DOHH2 (cell line): ENCODE measurements at regions not wholly inside any gene's neighbourhood (a gene's known extent, or its start where the extent isn't known, plus 50 kb on each side); places are given as distances from the start of the nearest gene placed in this dataset.

Experiments
- H3F3A ChIP-seq: fragments of 200-600 bp; sonication (generic), shearing (Covaris generic); 2 replicates; pipeline ENCODE4 v1.6.0; 2016; ENCODE audit warnings: antibody characterized with exemption, mild to moderate bottlenecking; ENCODE audit not compliant: control insufficient read depth, insufficient read depth
- H3K27ac ChIP-seq: fragments of 200-600 bp; sonication (generic); 2 replicates; pipeline ENCODE4 v1.5.1; 2014; ENCODE audit warnings: low read depth, mild to moderate bottlenecking, low read length, moderate library complexity
- H3K27me3 ChIP-seq: fragments of 200-600 bp; sonication (generic); 2 replicates; pipeline ENCODE4 v1.6.1; 2014; ENCODE audit warnings: mild to moderate bottlenecking, low read length, mixed read lengths; ENCODE audit not compliant: control insufficient read depth
- H3K36me3 ChIP-seq: fragments of 200-600 bp; sonication (generic); 2 replicates; pipeline ENCODE4 v1.6.1; 2014; ENCODE audit warnings: mild to moderate bottlenecking, low read length, moderate library complexity, mixed read lengths; ENCODE audit not compliant: control insufficient read depth
- H3K4me1 ChIP-seq: fragments of 200-600 bp; sonication (generic); 2 replicates; pipeline ENCODE4 v1.6.1; 2014; ENCODE audit warnings: mild to moderate bottlenecking, low read length, mixed read lengths; ENCODE audit not compliant: control insufficient read depth
- H3K4me2 ChIP-seq: fragments of 200-600 bp; sonication (generic); 2 replicates; pipeline ENCODE4 v1.6.0; 2014; ENCODE audit warnings: mild to moderate bottlenecking, low read length, moderate library complexity
- H3K4me3 ChIP-seq: fragments of 200-600 bp; sonication (generic); 2 replicates; pipeline ENCODE4 v1.5.1; 2014; ENCODE audit warnings: mild to moderate bottlenecking, low read length, mixed read lengths
- H3K79me2 ChIP-seq: fragments of 200-600 bp; sonication (generic); 2 replicates; pipeline ENCODE4 v1.6.1; 2014; ENCODE audit warnings: mild to moderate bottlenecking, low read length, mixed read lengths; ENCODE audit not compliant: control insufficient read depth
- H3K9me2 ChIP-seq: fragments of 200-600 bp; sonication (generic); replicated peaks from 2 replicates; pipeline ENCODE4 v1.6.1; 2014; ENCODE audit warnings: mild to moderate bottlenecking, low read length, mixed read lengths; ENCODE audit not compliant: control insufficient read depth
- H3K9me3 ChIP-seq: fragments of 200-600 bp; sonication (generic); 2 replicates; pipeline ENCODE4 v1.6.1; 2014; ENCODE audit warnings: antibody characterized with exemption, low read length, mixed read lengths; ENCODE audit not compliant: control insufficient read depth, insufficient read depth
- H4K20me1 ChIP-seq: fragments of 200-600 bp; sonication (generic); 2 replicates; pipeline ENCODE4 v1.6.0; 2014; ENCODE audit warnings: low read depth, mild to moderate bottlenecking, antibody characterized with exemption, low read length, moderate library complexity; ENCODE audit not compliant: control insufficient read depth, insufficient read depth
- EZH2phosphoT487 ChIP-seq: fragments of 200-600 bp; sonication (generic); IDR thresholded peaks from 2 replicates; pipeline ENCODE4 v1.6.1; 2017; ENCODE audit warnings: borderline replicate concordance, mild to moderate bottlenecking, antibody characterized with exemption, low read length, moderate library complexity, mixed read lengths
- TF ChIP-seq, protein P1 (sequence below): fragments of 200-600 bp; sonication (generic); IDR thresholded peaks from one replicate; pipeline ENCODE4 v1.5.1; 2014; ENCODE audit warnings: antibody characterized with exemption, mild to moderate bottlenecking, low read depth, low read length; ENCODE audit not compliant: poor library complexity, severe bottlenecking

DNA sequence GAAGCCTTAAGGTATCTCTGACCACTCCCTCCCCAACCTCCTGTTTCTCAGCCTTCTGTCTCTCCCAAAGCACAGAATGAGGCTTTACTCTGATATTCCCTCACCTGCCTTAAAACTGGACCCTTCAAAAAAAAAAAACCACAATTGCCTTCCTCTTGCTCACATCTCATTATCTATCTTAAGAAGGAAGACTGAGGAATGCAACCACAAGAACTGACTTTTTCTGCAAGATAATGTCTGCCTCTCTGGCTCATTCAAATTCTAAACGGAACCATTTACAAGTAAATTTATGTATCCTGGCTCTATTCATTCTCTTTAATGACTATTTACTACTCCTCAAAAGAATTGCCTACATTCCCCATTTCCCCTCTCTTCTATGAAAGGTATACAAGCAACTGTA, 545.5 kb upstream of the HTR2C start:
- TF ChIP-seq, protein P1, sequence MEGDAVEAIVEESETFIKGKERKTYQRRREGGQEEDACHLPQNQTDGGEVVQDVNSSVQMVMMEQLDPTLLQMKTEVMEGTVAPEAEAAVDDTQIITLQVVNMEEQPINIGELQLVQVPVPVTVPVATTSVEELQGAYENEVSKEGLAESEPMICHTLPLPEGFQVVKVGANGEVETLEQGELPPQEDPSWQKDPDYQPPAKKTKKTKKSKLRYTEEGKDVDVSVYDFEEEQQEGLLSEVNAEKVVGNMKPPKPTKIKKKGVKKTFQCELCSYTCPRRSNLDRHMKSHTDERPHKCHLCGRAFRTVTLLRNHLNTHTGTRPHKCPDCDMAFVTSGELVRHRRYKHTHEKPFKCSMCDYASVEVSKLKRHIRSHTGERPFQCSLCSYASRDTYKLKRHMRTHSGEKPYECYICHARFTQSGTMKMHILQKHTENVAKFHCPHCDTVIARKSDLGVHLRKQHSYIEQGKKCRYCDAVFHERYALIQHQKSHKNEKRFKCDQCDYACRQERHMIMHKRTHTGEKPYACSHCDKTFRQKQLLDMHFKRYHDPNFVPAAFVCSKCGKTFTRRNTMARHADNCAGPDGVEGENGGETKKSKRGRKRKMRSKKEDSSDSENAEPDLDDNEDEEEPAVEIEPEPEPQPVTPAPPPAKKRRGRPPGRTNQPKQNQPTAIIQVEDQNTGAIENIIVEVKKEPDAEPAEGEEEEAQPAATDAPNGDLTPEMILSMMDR: no peak
- no peak for TF ChIP-seq EZH2phosphoT487
- no peaks in the 10 kb centered on the region for H3K79me2 ChIP-seq
- H4K20me1 ChIP-seq: no peaks in the 10 kb centered on the region
- H3K9me3 ChIP-seq: no peaks in the 10 kb centered on the region
- H3K4me1 ChIP-seq: no peaks in the 10 kb centered on the region
- no peaks in the 10 kb centered on the region for H3K27me3 ChIP-seq
- no peak overlapping the region for H3K27ac ChIP-seq
- no peaks in the 10 kb centered on the region for H3K9me2 ChIP-seq
- H3K4me3 ChIP-seq: no peak overlapping the region
- H3K36me3 ChIP-seq: no peaks in the 10 kb centered on the region
- no peaks in the 10 kb centered on the region for H3F3A ChIP-seq
- no peak overlapping the region for H3K4me2 ChIP-seq

DNA sequence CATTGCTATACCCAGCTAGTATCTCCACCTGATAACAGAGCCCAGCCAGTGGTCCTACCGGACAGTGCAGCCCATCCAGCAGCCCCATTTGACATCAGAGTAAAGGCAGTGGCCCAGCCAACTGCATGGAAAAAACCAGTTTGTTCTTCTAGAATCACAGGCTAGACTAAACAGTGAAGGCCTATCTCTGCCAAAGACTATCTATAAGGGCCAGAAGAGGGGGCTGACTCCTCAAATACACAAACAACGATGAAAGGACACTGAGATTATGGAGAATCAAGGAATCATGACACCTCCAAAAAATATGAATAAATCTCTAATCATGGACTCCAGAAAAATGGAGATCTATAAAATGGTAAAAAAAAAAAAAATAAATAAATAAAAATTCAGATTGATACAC, 546.4 kb upstream of the HTR2C start:
- H3F3A ChIP-seq: no peaks in the 10 kb centered on the region
- H3K36me3 ChIP-seq: no peaks in the 10 kb centered on the region
- no peak overlapping the region for H3K4me2 ChIP-seq
- H4K20me1 ChIP-seq: no peaks in the 10 kb centered on the region
- H3K4me3 ChIP-seq: no peak overlapping the region
- H3K4me1 ChIP-seq: no peaks in the 10 kb centered on the region
- H3K27ac ChIP-seq: no peak overlapping the region
- no peak for TF ChIP-seq EZH2phosphoT487
- TF ChIP-seq, protein P1: no peak
- no peaks in the 10 kb centered on the region for H3K9me2 ChIP-seq
- no peaks in the 10 kb centered on the region for H3K27me3 ChIP-seq
- H3K9me3 ChIP-seq: no peaks in the 10 kb centered on the region
- H3K79me2 ChIP-seq: no peaks in the 10 kb centered on the region

DNA sequence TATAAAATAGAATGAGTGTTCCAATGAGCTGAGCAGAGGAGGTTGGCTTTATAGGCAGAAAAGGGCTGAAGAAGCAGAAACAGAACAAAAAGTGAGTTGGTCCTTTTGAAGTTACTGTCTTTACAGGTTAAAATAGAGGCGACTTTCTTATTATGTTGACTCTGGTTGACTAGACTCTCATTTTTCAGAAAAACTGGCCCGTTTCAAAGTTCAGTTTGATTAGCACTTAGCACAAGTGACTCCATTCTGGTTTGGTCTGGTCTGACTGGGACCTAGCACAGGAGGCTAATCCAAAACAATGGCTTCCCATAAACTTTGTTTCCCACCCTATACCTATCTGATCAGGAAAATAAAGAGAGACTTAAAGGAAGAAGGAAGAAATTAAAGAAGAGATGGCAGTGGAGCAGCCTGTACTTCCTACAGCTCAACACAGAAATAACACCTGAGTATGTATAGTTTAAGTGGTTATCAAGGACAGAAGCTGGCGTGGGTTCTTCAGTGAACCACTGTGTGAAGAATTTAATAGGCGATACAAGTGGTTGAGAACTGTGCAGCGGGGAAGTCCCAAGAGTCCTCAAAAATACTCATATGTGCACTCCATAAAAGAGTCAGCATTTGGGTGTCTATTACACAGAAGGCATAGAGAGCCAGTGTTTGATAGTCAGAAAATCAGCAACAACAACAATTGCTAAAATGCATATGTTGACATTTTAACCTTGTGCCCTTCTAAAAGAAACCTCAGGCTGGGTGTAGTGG, 554.8 kb upstream of the HTR2C start:
- Histone ChIP-seq H3K4me1 (no peaks in the 10 kb centered on the region), H4K20me1 (no peaks in the 10 kb centered on the region), H3K9me2 (no peaks in the 10 kb centered on the region), H3K79me2 (no peaks in the 10 kb centered on the region), H3K4me3 (no peak overlapping the region), H3K27me3 (no peaks in the 10 kb centered on the region), H3F3A (no peaks in the 10 kb centered on the region), H3K27ac (no peak overlapping the region), H3K4me2 (no peak overlapping the region), H3K36me3 (no peaks in the 10 kb centered on the region), H3K9me3 (no peaks in the 10 kb centered on the region)
- TF ChIP-seq EZH2phosphoT487: no peak
- TF ChIP-seq, protein P1: no peak
